Liver (tissue), 8 donors: ENCODE measurements at regions not wholly inside any gene's neighbourhood (a gene's known extent, or its start where the extent isn't known, plus 50 kb on each side); places are given as distances from the start of the nearest gene placed in this dataset.
A peak's percentile ranks its signal among the peaks of the same experiment; 100 is the strongest.

Source experiments
- DNase-seq: peaks from one replicate; pipeline ENCODE4 v3.0.0-alpha.2; 2017; ENCODE audit warnings: low spot score
- H3K27ac ChIP-seq, 2 donors: one replicate each; pipeline ENCODE4 v1.7.0; 2013; ENCODE audit warnings: inconsistent platforms in 2 of 2, low read length in 2 of 2, control low read depth in 1 of 2, low read depth in 1 of 2, mild to moderate bottlenecking in 1 of 2
- H3K27me3 ChIP-seq, 4 donors: one replicate each; pipeline versions ENCODE4 v1.6.1 to v1.7.0; 2013; ENCODE audit warnings: low read length in 3 of 4, inconsistent platforms in 1 of 4, mild to moderate bottlenecking in 1 of 4, moderate library complexity in 1 of 4; ENCODE audit not compliant: control insufficient read depth in 4 of 4, insufficient read depth in 4 of 4
- H3K36me3 ChIP-seq, 4 donors: one replicate each; pipeline versions ENCODE4 v1.6.1 to v1.7.0; 2013; ENCODE audit warnings: low read length in 3 of 4, mild to moderate bottlenecking in 3 of 4, low read depth in 1 of 4, moderate library complexity in 1 of 4; ENCODE audit not compliant: control insufficient read depth in 4 of 4, insufficient read depth in 3 of 4
- H3K4me1 ChIP-seq, 4 donors: one replicate each; pipeline versions ENCODE4 v1.6.1 to v1.7.0; 2013; ENCODE audit warnings: low read length in 3 of 4, mild to moderate bottlenecking in 3 of 4, moderate library complexity in 1 of 4; ENCODE audit not compliant: control insufficient read depth in 4 of 4, insufficient read depth in 4 of 4
- H3K4me3 ChIP-seq, 3 donors: one replicate each; pipeline versions ENCODE4 v1.6.1 to v1.7.0; 2013; ENCODE audit warnings: low read length in 3 of 3, control low read depth in 1 of 3, low read depth in 1 of 3, mild to moderate bottlenecking in 1 of 3
- H3K9ac ChIP-seq, 2 donors: one replicate each; pipeline ENCODE4 v1.7.0; 2013; ENCODE audit warnings: low read length in 2 of 2, mild to moderate bottlenecking in 2 of 2, moderate library complexity in 2 of 2, control low read depth in 1 of 2, low read depth in 1 of 2
- H3K9me3 ChIP-seq, 4 donors: one replicate each; pipeline versions ENCODE4 v1.6.1 to v1.7.0; 2013; ENCODE audit warnings: low read length in 3 of 4; ENCODE audit not compliant: control insufficient read depth in 4 of 4
- EGR1 ChIP-seq, 2 donors: IDR thresholded peaks; 2 replicates each; pipeline ENCODE4 v1.6.1; 2016 to 2018; ENCODE audit warnings: antibody characterized with exemption in 2 of 2, low read depth in 2 of 2
- FOXA1 ChIP-seq: IDR thresholded peaks from 2 replicates; pipeline ENCODE4 v1.6.1; 2016; ENCODE audit warnings: antibody characterized with exemption
- FOXA2 ChIP-seq: IDR thresholded peaks from 2 replicates; pipeline ENCODE4 v1.6.1; 2016; ENCODE audit warnings: antibody characterized with exemption
- GABPA ChIP-seq, 2 donors: IDR thresholded peaks in 1 of 2; conservative IDR thresholded peaks in 1 of 2; 2 replicates each; pipeline ENCODE4 v1.6.1; 2016; ENCODE audit warnings: antibody characterized with exemption in 2 of 2, mild to moderate bottlenecking in 1 of 2, moderate library complexity in 1 of 2
- HNF4A ChIP-seq, 2 donors: conservative IDR thresholded peaks; 2 replicates each; pipeline ENCODE4 v1.6.1; 2016; ENCODE audit warnings: antibody characterized with exemption in 2 of 2, mild to moderate bottlenecking in 2 of 2
- HNF4G ChIP-seq: IDR thresholded peaks from 2 replicates; pipeline ENCODE4 v1.6.1; 2016; ENCODE audit warnings: antibody characterized with exemption
- JUND ChIP-seq, 2 donors: IDR thresholded peaks; 2 replicates each; pipeline ENCODE4 v1.6.1; 2016; ENCODE audit warnings: antibody characterized with exemption in 2 of 2
- NR2F2 ChIP-seq: IDR thresholded peaks from 2 replicates; pipeline ENCODE4 v1.6.1; 2016; ENCODE audit warnings: antibody characterized with exemption
- RAD21 ChIP-seq, 2 donors: IDR thresholded peaks; 2 replicates each; pipeline ENCODE4 v1.6.1; 2016; ENCODE audit warnings: antibody characterized with exemption in 2 of 2, mild to moderate bottlenecking in 2 of 2
- RXRA ChIP-seq, 2 donors: IDR thresholded peaks; 2 replicates each; pipeline ENCODE4 v1.6.1; 2017 to 2018; ENCODE audit warnings: antibody characterized with exemption in 2 of 2, mild to moderate bottlenecking in 1 of 2
- SP1 ChIP-seq: IDR thresholded peaks from 2 replicates; pipeline ENCODE4 v1.6.1; 2018; ENCODE audit warnings: antibody characterized with exemption, mild to moderate bottlenecking
- TAF1 ChIP-seq: conservative IDR thresholded peaks from 2 replicates; pipeline ENCODE4 v1.6.1; 2016; ENCODE audit warnings: antibody characterized with exemption, mild to moderate bottlenecking
- YY1 ChIP-seq: IDR thresholded peaks from 2 replicates; pipeline ENCODE4 v1.6.1; 2016; ENCODE audit warnings: antibody characterized with exemption, mild to moderate bottlenecking
- WGBS: extraction: QIAGEN DNeasy Blood & Tissue Kit; methylation state at CpG from one replicate; pipeline ENCODE4 v1.1.7; 2013; 5-methylcytosine and 5-hydroxymethylcytosine counted together
- TF ChIP-seq, protein P1 (sequence below): fragments of 150-350 bp; IDR thresholded peaks from 2 replicates; pipeline ENCODE4 v1.5.1; 2017; ENCODE audit warnings: improper control_type of control experiment, low read depth, low read length; ENCODE audit not compliant: missing input control
- TF ChIP-seq, protein P2 (sequence below): IDR thresholded peaks from 2 replicates; pipeline ENCODE4 v1.6.1; 2016; ENCODE audit warnings: antibody characterized with exemption
- TF ChIP-seq, protein P3 (sequence below): IDR thresholded peaks from 2 replicates; pipeline ENCODE4 v1.6.1; 2016; ENCODE audit warnings: antibody characterized with exemption
- TF ChIP-seq, protein P4 (sequence below): IDR thresholded peaks from 2 replicates; pipeline ENCODE4 v1.6.1; 2016; ENCODE audit warnings: antibody characterized with exemption
- TF ChIP-seq, protein P5 (sequence below): IDR thresholded peaks from 2 replicates; pipeline ENCODE4 v1.6.1; 2016; ENCODE audit warnings: antibody characterized with exemption, mild to moderate bottlenecking
- donor health status: healthy.
- donor health status: healthy.
- donor health status: healthy.
- donor health status: healthy.
- donor health status: healthy.

DNA sequence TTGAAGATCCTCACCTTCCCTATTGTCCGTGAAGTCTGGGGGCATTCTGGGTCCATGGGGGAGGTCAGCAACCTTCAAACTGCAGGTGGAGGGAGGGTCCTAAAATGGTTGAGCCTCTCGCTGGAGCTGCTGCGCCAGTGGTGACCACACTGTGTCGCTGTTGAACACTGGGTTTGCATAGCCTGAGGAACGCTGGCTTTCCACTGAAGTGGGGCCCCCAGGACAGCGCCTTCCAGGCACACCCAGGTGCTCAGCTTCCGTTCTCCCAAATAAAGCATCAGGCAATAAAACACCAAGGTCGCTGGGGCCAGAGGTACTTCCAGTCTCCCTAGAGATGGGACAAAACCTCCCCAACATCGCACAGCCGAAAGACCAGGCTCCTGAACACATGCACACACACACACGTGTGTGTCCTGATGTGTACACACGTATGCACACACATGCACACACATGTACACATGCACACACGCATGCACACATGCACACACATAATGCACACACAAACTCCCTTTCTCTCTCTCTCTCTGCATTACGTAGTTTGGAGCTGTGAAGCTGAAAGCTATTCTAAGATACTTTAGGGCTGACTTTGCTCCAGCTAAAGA is 120.6 kb downstream of the IRF8 start:
- no peak overlapping the region for H3K9ac ChIP-seq
- peaks cover 3 to 19% (median 7%) of the 10 kb centered on the region in 4 donors for H3K9me3 ChIP-seq
- no peak for DNase-seq
- TF ChIP-seq HNF4G (no peak), TAF1 (no peak)
- TF ChIP-seq, protein P1, sequence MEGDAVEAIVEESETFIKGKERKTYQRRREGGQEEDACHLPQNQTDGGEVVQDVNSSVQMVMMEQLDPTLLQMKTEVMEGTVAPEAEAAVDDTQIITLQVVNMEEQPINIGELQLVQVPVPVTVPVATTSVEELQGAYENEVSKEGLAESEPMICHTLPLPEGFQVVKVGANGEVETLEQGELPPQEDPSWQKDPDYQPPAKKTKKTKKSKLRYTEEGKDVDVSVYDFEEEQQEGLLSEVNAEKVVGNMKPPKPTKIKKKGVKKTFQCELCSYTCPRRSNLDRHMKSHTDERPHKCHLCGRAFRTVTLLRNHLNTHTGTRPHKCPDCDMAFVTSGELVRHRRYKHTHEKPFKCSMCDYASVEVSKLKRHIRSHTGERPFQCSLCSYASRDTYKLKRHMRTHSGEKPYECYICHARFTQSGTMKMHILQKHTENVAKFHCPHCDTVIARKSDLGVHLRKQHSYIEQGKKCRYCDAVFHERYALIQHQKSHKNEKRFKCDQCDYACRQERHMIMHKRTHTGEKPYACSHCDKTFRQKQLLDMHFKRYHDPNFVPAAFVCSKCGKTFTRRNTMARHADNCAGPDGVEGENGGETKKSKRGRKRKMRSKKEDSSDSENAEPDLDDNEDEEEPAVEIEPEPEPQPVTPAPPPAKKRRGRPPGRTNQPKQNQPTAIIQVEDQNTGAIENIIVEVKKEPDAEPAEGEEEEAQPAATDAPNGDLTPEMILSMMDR = peak; percentile 2
- no peak overlapping the region for H3K27ac ChIP-seq
- no peaks in the 10 kb centered on the region for H3K4me1 ChIP-seq
- peaks cover 0 to 2% (median 0%) of the 10 kb centered on the region in 4 donors for H3K27me3 ChIP-seq
- no peak overlapping the region for H3K4me3 ChIP-seq
- H3K36me3 ChIP-seq = no peaks in the 10 kb centered on the region
- 60% methylated on average over 14 of the region's 14 CpGs for WGBS

DNA sequence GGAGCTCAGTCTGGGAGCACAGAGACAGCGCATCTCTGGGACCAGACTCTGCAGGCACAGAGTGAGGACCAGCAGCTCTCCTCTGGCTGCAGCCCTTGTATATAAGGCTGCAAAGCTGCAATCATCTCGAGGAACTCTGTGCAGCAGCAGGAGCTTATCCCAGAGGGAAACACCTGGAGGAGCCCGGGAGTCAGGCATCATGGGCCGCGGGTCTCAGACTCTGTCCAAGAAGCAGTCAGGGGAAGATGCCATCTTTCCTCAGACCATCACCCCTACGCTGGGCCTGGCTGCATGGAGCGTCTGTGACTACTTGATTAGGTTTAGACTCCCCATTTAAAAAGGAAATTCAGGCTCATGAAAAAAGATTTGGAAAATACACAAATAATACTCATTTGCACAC is 122.0 kb downstream of the IRF8 start:
- peaks cover 0 to 2% (median 0%) of the 10 kb centered on the region in 4 donors for H3K27me3 ChIP-seq
- H3K4me1 ChIP-seq = no peaks in the 10 kb centered on the region
- no peaks in the 10 kb centered on the region for H3K36me3 ChIP-seq
- no peak overlapping the region for H3K9ac ChIP-seq
- peaks cover 3 to 23% (median 7%) of the 10 kb centered on the region in 4 donors for H3K9me3 ChIP-seq
- no peak for DNase-seq
- 80% methylated on average over 7 of the region's 7 CpGs for WGBS
- H3K27ac ChIP-seq = no peak overlapping the region
- TF ChIP-seq HNF4G (no peak), YY1 (no peak), GABPA (IDR thresholded peaks at IDR 0.05 in 1 of 2, conservative IDR thresholded peaks at IDR 0.05 in 1 of 2) (no peak), HNF4A (conservative IDR thresholded peaks at IDR 0.05) (no peak), FOXA1 (no peak), JUND (IDR thresholded peaks at IDR 0.05) (no peak), EGR1 (IDR thresholded peaks at IDR 0.05; ENCODE audit: low read depth in 2 of 2) (no peak), SP1 (no peak), FOXA2 (no peak), RAD21 (IDR thresholded peaks at IDR 0.05) (no peak), TAF1 (no peak), NR2F2 (no peak), RXRA (IDR thresholded peaks at IDR 0.05) (no peak)
- TF ChIP-seq, protein P2, sequence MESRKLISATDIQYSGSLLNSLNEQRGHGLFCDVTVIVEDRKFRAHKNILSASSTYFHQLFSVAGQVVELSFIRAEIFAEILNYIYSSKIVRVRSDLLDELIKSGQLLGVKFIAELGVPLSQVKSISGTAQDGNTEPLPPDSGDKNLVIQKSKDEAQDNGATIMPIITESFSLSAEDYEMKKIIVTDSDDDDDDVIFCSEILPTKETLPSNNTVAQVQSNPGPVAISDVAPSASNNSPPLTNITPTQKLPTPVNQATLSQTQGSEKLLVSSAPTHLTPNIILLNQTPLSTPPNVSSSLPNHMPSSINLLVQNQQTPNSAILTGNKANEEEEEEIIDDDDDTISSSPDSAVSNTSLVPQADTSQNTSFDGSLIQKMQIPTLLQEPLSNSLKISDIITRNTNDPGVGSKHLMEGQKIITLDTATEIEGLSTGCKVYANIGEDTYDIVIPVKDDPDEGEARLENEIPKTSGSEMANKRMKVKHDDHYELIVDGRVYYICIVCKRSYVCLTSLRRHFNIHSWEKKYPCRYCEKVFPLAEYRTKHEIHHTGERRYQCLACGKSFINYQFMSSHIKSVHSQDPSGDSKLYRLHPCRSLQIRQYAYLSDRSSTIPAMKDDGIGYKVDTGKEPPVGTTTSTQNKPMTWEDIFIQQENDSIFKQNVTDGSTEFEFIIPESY = no peak
- TF ChIP-seq, protein P3, sequence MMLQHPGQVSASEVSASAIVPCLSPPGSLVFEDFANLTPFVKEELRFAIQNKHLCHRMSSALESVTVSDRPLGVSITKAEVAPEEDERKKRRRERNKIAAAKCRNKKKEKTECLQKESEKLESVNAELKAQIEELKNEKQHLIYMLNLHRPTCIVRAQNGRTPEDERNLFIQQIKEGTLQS = no peak
- TF ChIP-seq, protein P1 = no peak
- TF ChIP-seq, protein P4, sequence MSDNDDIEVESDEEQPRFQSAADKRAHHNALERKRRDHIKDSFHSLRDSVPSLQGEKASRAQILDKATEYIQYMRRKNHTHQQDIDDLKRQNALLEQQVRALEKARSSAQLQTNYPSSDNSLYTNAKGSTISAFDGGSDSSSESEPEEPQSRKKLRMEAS = no peak
- TF ChIP-seq, protein P5, sequence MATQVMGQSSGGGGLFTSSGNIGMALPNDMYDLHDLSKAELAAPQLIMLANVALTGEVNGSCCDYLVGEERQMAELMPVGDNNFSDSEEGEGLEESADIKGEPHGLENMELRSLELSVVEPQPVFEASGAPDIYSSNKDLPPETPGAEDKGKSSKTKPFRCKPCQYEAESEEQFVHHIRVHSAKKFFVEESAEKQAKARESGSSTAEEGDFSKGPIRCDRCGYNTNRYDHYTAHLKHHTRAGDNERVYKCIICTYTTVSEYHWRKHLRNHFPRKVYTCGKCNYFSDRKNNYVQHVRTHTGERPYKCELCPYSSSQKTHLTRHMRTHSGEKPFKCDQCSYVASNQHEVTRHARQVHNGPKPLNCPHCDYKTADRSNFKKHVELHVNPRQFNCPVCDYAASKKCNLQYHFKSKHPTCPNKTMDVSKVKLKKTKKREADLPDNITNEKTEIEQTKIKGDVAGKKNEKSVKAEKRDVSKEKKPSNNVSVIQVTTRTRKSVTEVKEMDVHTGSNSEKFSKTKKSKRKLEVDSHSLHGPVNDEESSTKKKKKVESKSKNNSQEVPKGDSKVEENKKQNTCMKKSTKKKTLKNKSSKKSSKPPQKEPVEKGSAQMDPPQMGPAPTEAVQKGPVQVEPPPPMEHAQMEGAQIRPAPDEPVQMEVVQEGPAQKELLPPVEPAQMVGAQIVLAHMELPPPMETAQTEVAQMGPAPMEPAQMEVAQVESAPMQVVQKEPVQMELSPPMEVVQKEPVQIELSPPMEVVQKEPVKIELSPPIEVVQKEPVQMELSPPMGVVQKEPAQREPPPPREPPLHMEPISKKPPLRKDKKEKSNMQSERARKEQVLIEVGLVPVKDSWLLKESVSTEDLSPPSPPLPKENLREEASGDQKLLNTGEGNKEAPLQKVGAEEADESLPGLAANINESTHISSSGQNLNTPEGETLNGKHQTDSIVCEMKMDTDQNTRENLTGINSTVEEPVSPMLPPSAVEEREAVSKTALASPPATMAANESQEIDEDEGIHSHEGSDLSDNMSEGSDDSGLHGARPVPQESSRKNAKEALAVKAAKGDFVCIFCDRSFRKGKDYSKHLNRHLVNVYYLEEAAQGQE = no peak
- no peak overlapping the region for H3K4me3 ChIP-seq
